BJ (cell line): ENCODE measurements at regions not wholly inside any gene's neighbourhood (a gene's known extent, or its start where the extent isn't known, plus 50 kb on each side); places are given as distances from the start of the nearest gene placed in this dataset.

Source experiments
- CTCF ChIA-PET: fragments of 350-600 bp; formaldehyde crosslinking; extraction: SDS; loops from one replicate; lab custom pipeline; 2021; ENCODE audit warnings: antibody characterized with exemption, inconsistent platforms; lab: Yijun Ruan, JAX
- POLR2A ChIA-PET: fragments of 300-600 bp; sonication (Branson Sonifier 250); formaldehyde crosslinking; extraction: SDS; loops from one replicate; lab custom pipeline; 2021; ENCODE audit warnings: antibody characterized with exemption; lab: Charles Lee
- DNase-seq: peaks from one replicate; pipeline ENCODE4 v3.0.0-alpha.2; 2011; ENCODE audit warnings: low read depth
- H3K27me3 ChIP-seq: 2 replicates; pipeline ENCODE4 v1.6.0; 2011; ENCODE audit warnings: low read length; ENCODE audit not compliant: control insufficient read depth, insufficient read depth
- H3K36me3 ChIP-seq: 2 replicates; pipeline ENCODE4 v1.5.1; 2011; ENCODE audit warnings: low read length; ENCODE audit not compliant: control insufficient read depth, insufficient read depth
- H3K4me3 ChIP-seq: 2 replicates; pipeline ENCODE4 v1.5.1; 2011; ENCODE audit warnings: low read depth, mild to moderate bottlenecking, control low read depth, low read length
- TF ChIP-seq, protein P1 (sequence below): IDR thresholded peaks from 2 replicates; pipeline ENCODE4 v1.5.1; 2011; ENCODE audit warnings: low read depth, mild to moderate bottlenecking, control low read depth, inconsistent platforms, low read length, moderate library complexity; ENCODE audit not compliant: insufficient read depth

DNA sequence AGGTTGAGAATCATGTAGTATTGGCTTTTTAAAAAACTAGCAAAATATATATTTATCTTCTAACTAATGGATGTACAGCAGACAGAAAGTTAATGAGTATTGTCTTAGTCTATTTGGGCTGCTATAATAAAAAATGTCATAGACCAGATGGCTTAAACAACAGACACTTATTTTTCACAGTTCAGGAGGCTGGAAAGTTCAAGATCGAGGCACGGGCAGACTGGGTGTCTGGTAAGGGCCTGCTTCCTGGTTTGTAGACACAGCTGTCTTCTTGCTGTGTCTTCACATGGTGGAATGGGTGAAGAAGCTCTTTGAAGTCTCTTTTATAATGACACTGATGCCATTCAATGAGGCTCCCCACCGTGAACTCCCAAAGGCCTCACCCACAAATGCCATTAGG, 70.1 kb upstream of the KRR1 start:
- H3K27me3 ChIP-seq = no peaks in the 10 kb centered on the region
- TF ChIP-seq, protein P1, sequence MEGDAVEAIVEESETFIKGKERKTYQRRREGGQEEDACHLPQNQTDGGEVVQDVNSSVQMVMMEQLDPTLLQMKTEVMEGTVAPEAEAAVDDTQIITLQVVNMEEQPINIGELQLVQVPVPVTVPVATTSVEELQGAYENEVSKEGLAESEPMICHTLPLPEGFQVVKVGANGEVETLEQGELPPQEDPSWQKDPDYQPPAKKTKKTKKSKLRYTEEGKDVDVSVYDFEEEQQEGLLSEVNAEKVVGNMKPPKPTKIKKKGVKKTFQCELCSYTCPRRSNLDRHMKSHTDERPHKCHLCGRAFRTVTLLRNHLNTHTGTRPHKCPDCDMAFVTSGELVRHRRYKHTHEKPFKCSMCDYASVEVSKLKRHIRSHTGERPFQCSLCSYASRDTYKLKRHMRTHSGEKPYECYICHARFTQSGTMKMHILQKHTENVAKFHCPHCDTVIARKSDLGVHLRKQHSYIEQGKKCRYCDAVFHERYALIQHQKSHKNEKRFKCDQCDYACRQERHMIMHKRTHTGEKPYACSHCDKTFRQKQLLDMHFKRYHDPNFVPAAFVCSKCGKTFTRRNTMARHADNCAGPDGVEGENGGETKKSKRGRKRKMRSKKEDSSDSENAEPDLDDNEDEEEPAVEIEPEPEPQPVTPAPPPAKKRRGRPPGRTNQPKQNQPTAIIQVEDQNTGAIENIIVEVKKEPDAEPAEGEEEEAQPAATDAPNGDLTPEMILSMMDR = no peak
- no peak overlapping the region for H3K4me3 ChIP-seq
- ChIA-PET CTCF (no interaction called here), POLR2A (no interaction called here)
- no peak for DNase-seq
- H3K36me3 ChIP-seq = no peaks in the 10 kb centered on the region

DNA sequence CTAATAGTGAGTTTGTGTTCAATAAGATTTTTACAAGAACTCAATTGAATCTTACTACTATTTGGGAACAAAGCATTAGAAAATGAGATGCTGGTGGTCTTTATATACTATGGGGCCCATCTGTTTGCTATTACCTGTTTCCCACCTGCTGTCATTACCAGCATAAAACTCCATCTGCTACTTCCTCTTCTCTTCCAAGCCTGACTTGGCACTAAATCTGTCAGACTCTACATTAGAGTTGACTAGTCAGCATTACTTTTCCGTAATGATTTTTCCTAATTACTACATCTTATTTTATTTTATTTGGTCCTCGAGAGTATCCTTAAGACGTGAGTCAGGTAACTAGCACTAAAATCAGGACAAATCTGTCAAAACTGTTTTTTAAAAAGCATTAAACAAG, 68.1 kb upstream of the KRR1 start:
- no peak overlapping the region for H3K4me3 ChIP-seq
- H3K36me3 ChIP-seq = no peaks in the 10 kb centered on the region
- H3K27me3 ChIP-seq = no peaks in the 10 kb centered on the region
- ChIA-PET POLR2A (no interaction called here), CTCF (no interaction called here)
- DNase-seq = no peak
- TF ChIP-seq, protein P1 = no peak

DNA sequence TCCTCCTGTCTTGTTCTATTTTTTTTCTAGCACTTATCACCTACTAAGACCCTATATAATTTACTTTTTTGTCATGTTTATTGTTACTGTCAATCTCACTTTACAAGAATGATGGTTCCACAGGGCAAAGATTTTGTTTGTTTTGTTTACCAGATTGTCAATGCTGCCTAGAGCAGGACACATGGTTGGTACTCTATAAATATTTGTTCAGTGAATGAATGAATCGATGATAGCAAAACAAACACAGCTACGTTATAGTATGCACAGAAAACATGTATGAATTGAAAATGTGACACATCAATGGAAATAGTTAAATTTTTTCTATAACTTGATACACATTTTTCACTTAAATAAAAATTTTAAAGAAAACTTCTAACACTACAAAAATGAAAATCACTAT, 67.1 kb upstream of the KRR1 start:
- no peak overlapping the region for H3K4me3 ChIP-seq
- TF ChIP-seq, protein P1 = no peak
- H3K27me3 ChIP-seq = no peaks in the 10 kb centered on the region
- no peaks in the 10 kb centered on the region for H3K36me3 ChIP-seq
- ChIA-PET POLR2A (no interaction called here), CTCF (no interaction called here)
- DNase-seq = no peak

DNA sequence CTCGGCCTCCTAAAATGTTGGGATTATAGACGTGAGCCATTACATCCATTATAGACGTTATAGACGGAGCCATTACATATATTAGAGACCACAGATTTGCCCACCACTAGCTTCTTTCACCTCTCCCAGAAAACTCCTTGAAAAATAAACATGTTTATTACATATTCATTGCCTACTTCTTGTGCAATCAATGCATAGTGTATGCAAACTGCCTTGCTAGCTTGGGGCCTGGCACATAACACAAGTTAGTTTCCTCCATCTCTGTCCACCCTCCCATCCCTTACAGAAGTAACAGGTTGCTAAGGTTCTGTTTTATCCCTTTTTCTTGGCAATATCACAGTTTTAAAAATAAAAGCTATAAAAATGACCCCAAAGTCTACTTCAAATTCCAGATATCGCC, 66.4 kb upstream of the KRR1 start:
- POLR2A ChIA-PET = no interaction called here
- no peak for DNase-seq
- Histone ChIP-seq H3K4me3 (no peak overlapping the region), H3K27me3 (no peaks in the 10 kb centered on the region), H3K36me3 (no peaks in the 10 kb centered on the region)
- CTCF ChIA-PET = interaction anchor here (0.9 kb wide), 1 partner anchor 50 kb away, joined by 3 read pairs; no protein-coding TSS in a partner anchor
- TF ChIP-seq, protein P1 = no peak

DNA sequence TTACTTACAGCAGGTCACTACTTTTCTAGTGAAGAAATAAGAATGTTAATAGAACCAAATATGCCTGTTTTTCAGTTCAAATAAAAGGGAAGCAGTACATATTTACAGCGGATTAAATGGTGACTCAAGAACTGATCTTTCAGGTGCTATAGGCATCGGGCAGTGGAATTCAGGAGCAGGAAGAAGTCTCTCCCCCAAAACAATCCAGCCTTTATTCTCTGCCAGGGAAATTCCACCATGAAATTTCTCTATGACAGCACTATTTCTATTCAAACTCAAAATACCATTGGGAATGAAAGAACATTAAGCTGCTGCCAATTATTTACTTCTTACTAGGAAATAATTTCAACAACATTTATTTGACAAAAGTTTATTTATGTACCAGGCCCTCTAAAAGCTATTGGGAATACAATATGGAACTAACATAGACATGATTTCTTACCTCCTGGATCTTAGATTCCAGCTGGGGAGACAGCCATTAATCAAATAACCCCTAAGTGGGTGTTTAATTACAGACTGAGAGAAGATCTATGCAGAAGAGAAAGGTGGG, 60.3 kb upstream of the KRR1 start:
- POLR2A ChIA-PET = no interaction called here
- TF ChIP-seq, protein P1 = no peak
- Histone ChIP-seq H3K27me3 (no peaks in the 10 kb centered on the region), H3K4me3 (no peak overlapping the region), H3K36me3 (no peaks in the 10 kb centered on the region)
- no peak for DNase-seq
- CTCF ChIA-PET = no interaction called here
